ENCODE measurements at regions not wholly inside any gene's neighbourhood (a gene's known extent, or its start where the extent isn't known, plus 50 kb on each side); places are given as distances from the start of the nearest gene placed in this dataset.

DNA sequence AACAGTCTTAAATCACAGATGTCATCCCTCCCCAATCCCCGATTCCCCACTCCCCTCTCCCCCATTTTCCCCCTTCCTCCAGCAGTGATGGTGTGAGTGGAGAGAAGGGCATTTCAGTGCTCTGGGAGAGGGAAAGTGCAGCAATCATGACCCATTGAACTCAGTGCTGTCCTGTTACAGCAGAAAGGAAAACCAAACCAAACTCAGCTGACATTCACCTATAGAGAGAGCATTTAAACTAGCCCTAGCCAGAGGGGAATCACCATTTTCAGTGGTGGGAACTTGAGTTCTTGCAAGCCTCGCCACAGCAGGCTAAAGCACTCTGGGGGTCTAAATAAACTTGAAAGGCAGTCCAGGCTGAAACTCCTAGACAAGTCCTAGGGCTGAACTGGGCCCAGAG, 129.9 kb upstream of the COL21A1 start:
- DNase-seq, result no peak

DNA sequence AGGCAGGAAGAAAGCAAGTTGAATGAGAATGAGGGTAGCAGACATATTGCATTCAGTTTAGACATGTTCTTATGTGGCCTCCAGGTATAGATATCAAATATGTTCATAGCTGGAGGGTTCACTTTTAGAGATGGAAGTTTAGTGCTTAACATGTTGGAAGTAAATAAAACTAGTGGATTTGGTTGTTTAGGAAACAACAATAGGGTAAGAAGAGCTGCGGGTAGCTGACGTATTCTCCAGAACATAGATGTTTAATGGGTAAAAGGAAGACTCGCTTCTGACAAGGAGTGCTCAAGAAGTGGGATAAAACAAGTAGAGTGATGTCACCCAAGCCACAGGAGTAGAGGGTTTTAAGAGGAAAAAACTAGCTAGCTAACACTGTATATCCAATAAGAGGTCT, 128.4 kb upstream of the COL21A1 start:
- no peak for DNase-seq

DNA sequence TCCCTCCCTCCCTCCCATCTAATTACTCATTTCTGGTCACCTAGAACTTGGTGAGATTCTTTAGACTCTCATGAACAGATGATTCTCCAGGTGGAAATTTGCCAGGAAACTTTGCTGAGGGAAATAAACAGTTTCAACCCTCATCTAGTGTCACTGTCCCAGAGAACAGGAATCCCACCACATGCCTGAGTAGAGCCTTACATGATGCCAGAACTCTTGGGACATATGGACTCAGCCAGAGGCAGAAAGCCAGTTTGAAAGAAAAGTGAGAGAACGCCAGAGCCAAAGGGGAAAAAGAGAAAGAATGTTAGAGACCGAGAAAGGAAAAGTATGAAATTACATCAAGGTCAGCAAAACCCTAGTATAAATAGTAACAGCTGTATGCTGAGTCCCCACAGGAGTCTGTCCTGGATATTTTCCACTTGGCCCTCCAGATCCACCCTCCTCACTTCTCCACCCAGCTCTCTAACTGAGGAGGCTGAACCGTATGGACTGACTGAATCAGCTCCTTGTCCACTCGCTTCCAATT, 127.5 kb upstream of the COL21A1 start:
- no peak for DNase-seq

DNA sequence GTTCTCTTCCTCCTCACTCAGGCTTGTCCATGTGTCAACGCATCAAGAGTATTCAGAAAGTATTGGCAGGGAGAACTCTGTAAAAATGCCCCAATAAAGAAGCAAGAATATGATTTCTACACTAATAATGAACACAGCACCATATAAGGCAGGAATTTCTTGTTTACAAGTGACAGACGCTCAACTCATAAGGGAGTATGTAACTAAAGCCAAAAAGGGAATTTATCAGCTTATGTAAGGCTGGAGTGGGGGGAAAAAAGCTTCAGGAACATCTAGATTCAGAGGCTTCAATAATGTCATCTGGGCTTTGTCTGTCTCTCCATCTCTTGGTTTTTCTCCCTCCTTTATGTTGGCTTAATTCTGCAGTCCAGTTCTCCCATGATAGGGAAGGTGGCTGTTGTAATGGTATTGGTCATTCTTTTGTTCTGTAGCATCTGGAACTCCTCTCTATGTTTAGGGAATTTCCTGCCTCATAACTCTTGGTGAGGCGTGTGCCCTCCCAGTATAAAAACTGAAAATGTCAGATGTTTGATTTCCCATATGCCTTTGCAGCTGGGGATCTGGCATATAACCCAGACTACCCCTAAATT, 125.1 kb upstream of the COL21A1 start:
- no peak for DNase-seq

DNA sequence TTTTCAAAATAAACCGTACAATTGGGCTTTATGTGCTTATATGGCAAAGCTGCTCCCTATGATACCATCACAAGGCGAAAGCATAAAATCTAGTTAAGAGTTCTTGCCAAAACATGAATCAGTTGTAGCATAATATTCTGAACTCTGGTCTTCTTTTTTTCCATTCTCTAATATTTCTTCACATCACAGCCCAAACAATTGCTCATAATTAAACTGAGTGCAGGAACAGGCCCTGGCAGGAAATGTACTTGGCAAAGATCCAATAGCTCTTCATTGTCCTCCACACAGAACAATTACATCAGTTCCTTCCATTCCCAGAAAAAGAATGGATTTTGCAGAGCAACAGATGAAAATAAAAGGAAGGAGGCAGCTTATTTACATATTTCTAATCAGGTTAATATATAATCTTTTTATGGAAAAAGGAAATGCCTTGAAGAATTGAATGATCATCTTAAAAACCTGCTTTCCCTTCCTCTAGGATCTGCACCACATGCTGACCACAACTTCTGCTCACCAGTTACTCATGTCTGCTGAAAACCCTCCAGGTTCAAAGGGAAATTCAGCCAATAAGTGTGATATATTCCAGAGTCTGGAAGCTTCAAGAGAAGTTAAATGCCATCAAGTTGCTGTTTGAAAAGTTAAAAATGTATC, 123.3 kb upstream of the COL21A1 start:
- DNase-seq, result peak; percentile 50

DNA sequence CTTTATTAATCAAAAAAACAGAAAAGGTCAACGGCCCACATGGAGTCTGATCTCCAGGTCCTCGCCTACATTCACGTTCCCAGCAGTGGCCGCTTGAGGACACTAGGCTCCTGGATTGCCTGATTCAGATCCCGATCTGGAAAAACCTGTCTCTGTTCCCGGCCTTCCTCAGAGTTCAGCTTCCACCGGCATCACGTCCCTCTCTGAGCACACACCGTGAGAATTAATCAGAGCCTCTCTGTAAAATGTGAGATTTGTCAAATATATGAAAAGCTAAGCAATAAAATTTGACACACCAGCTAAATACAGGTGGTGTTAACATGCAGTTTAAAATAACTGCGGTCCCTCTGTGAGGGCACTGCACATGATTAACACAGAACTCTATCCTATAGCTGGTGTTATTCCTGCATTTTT, 122.8 kb upstream of the COL21A1 start:
- peak; percentile 51 for DNase-seq

DNA sequence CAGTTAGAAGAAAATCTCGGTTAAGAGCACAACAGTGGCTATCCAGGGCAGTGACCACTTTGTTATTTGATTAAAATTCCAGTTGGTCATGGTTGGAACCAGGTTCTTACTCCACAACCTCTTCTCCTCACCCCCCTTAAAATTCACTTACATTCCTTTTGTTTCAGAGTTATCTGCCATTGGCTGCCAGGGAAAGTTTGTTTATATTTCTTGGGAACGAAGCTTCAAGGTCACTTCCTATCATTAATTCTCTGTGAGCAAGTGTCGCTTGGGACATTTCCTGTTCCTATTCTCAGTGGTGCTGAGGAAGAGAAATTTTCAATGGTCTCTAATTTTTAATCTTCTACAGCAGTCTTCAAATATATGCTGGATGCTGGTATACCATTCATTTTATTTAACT, 121.1 kb upstream of the COL21A1 start:
- DNase-seq, result no peak

DNA sequence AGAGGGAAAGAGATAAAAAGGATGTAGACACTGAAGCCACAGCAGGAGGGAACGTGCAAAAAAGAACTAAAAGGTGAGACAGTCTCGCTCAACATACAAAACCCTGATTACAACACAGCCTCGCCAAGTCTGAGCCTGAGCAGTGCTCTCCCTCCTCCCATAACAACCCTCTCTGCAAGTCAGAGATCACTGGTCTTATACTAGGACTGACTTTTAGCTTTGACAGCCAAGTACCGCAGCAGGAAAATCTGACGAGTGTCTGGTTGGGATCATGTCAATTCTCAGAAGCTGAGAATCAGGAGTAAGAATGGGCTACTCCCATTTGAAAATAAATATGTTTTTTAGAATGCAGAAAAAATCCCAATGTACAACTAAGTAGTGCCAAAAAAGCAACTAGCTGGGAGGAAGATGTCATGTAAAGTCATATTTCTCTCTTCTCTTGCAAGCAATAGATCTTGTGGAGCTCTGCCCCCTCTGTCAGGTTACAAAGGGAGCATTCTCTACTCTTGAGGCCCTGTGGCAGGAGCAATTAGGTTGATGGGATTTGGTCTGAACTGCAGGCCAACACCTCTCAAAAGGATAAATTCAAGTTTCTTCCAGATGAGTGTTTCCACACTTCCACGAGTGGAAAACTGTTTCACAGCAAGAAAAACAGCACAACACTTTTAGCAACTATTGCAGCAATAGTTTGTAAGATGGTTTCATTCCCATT, 118.9 kb upstream of the COL21A1 start:
- no peak for DNase-seq

DNA sequence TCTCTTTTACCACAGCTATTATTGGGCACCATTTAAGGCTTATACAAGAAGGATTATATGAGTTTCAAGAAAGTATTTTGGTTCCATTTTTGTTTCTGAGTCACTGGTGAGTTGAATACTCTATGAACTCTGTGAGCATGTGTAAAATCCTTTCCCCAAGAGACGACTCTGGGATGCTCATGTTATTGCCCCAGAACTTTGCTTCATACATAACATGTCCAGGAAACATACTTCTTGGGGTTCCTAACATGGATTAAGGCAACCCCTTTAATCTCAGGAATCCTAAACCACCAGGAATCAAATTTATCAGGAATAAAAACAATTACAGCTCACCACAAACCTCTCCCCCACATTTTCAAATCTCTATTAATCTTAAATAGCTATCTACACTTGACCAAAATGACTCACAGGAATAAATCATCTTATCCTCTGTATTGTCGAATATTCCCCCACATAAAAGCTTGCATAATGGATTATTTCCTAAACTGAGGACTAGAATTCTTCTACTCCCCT, 117.5 kb upstream of the COL21A1 start:
- no peak for DNase-seq

DNA sequence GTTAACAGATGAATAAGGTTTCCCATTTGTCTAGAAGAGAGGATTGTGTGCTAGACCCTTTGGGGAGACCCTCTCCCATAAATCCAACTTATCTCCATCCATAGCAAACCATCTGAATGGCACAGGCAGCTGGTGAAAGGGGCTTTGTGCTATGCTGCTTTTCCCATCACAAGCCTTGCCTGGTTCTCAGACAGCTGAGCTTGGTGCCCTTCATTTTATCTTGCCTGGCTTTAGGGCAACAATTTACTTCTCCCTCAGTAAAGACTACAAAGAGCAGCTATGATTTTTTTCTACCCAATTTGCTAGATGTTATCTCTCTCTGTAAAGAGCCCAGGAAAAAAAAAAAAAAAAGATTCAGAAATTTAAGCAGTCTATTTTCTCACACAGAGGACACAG, 117.0 kb upstream of the COL21A1 start:
- DNase-seq, result no peak

DNA sequence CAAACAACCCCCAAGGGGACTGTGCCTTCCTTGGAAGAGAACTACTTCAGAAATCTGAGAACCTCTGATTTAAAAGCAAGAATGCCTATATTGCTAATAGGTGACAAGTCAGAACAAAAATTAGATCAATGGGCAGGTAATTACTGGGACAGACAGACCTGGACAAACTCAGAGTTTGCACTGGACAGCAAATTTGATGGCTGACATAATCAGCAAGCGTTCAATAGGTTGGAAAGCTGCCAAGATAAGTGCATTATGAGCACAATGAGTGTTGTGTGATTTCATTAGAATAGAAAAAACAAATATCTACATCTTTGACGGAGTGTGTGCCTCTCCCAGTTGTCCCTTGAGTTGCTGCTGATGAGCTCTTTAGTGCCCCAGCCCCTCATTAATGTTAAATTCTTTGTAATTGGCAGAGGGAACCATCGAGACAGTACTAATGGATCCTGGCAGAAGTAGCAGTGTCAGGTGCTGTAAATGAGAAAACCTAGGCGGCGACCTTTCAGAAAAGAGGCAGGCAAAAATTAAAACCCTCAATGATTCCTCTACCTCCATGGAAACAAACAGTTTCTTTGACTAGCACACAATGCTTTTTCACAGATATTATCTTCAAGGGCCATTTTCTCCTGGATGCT, 116.5 kb upstream of the COL21A1 start:
- peak; percentile 87 for DNase-seq

DNA sequence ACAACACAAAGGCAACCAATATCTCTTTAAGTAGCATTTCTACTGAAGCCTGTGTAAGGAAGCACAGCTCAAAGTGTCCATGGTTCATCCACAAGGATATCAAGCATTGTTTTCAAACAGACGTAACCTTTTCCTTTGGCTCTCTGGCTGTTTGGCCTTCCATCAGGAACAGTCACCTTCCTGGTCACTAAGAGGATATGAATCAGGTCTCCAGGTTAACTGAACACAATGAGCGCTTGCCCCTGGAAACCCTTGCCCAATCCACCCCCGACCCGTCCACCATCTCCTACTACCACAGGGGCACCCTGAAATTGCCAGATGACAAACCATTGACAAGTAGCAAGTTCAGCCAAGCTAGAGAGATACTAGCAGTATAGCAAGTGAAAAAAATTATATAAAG, 114.4 kb upstream of the COL21A1 start:
- no peak for DNase-seq

DNA sequence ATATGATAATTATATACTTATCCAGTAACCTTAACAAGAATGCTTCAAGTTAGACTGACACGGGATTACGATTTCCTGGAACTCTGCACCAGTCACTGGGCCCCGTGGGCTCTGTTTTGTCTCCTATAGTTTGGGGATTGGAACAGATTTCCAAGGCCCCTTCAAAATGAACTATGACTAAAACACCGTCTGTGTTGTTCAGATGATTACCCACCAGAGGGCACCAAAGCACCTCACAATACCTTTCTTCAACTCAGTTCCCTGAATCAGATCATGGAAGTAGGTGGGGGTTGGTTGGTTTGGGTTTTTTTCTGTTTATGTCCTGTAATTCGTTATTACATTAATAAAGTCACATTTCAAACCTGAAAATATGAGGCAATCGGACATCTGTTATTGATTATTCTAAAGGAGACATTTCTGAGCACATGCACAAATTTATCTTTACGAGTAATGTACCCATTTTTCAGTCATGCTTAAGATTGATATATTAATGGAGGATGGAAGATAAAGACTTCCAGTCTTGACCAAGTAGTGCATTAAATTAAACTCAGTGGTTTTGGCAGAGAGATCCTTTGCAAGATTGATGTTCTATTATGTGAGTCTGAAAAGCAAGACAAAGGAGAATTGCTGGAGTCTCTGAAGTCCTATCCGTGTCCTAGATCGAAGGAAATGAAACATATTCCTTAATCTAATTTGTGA, 112.0 kb upstream of the COL21A1 start:
- DNase-seq, result peak; percentile 79

DNA sequence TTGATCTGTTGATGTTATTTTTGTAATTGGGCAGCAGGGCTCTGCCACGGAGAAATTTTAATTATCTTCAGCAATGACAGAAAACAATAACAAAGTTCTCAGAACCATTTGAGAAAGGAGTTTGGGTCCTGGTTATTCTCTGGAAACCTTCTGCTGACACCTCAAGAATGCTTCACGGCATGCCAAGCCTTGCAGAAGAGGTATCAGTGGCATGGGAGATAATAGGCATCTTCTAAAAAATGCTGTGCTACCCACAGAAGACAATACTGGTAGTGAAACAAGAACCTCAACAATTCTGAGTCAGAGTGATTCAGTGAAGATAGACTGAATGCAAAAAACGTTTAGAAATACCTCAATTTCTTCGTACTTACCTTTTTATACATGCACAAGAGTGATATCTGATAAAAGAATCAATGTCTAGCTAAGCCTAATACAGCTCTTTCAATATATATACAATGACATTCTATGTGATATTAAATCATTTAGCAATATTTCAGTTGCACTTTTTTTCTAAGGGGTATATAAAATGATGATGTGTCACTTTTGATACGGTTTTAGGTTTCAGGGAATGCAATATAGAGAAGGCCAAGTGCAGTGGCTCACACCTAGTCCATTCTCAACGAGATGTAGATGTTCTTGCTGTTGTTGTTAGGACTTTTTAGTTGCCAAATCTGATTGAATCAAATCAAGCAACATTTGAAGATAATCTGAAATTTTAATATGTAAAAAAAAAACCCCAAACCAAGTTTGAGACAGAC, 110.4 kb upstream of the COL21A1 start:
- no peak for DNase-seq

DNA sequence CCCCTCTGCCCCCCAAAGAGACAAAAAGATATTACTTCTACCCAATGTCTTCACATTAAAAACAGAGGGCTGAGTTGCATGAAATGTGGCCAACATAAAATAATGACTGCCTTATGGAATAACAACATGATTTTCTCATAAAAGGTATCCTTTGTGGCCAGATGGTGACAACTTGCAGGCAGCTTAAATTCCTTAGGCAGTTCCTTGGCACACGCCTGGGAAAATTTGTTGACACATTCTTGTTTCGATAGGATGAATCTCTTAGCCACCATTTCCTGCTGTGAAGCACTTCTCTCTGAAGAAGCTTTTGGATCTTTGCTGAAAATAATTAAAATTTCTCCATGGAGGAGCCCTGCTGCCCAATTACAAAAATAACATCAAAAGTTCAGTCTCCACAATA, 109.0 kb upstream of the COL21A1 start:
- no peak for DNase-seq

DNA sequence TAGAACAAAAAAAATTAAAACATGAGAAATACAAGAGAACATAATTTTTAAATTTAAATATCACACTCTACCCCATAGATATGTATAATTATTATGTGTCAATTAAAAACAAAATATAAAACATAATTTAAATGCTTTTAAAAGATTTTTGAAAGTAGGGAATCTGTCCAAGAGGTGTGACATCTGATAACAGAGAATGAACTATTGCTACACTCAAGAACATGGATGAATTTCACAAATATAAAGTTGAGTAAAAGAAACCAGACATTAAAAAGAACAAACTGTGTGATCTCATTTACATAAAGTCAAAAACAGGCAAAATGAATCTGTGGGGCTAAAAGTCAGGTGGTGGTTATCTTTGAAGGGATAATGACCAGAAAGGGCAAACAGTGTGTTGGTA, 106.5 kb upstream of the COL21A1 start:
- no peak for DNase-seq

DNA sequence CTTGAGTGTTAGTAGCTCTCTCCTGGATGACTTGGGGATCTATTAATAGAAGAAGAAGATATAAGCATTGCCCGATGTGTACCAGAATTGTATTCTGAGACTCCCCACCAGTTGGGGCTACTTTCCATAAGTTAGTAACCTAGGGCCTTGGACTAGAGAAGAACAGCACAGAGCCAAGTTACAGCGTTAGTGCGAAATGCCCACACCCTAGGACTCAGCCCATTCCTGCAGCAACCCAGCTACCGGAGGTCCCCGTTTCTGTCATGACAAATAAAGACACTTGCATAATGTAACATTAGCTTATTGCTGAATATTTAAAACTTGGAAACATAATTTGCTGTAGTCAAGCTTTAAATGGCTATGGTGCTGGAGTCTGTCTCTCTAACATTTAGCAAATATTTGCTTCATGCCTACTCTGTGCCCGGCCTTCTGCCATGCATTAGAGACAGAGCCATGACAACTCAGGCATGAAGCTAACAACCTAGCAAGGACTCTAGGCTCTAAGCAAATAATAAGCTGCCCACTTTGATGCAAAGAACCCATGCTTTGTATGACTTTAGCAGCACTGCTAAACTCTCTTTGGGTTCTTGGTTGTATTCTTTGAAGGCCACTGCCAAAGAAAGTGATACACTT, 103.4 kb upstream of the COL21A1 start:
- DNase-seq, result no peak

DNA sequence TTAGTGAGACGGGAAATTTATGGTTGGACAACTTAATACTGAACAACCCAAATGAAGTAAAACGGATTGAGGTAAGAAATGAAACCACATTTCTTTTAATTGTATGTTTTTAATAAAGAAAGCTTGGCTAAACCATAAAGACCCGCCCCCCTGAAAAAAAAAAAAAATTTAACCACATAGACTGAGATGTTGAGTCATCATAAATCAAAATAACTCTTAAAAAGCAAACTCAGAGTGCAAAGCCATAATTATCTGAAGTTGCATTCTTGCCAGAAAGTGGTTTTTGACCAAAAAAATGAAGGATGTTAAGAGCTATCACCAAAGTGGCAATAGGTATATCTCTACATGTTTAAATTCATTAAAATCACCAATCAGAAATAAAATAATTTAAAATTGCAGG, 101.8 kb upstream of the COL21A1 start:
- DNase-seq, result no peak

DNA sequence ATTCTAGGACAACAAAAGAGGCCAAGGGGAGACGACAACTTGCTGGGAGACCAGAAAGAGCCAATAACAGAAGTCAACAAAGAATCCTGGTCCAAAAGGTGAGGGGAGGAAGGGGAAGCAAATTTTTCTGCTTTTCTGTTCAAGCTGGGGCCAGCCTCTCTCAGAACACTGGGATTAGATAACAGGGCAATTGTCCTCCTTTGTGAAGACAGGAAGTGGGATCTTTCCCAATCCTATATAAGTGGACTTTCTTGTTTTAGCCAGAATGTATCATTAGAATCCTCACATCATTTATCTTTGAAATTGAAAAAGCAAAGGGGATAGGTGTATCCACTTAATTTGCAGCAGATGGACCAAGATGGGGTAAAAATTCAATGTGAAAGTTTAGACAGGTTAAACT, 101.2 kb upstream of the COL21A1 start:
- DNase-seq, result no peak

DNA sequence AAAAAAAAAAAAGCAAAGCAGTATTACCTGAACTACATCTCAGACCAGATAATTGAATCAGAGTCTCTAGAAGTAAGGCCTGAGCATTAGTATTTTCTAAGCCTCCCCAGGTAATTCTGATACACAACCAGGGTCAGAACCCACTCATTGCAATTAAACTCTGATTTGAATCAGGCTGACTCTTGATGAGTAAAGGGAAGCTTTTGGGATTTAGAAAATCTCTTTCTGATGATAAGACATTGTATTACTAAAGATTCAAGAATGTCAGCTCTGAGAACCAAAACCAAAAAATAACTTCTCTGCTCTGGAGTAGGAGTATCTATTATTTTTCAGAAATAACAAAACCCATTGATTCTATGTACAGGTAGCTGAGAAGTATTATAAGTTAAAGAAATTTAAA, 100.1 kb upstream of the COL21A1 start:
- no peak for DNase-seq

DNA sequence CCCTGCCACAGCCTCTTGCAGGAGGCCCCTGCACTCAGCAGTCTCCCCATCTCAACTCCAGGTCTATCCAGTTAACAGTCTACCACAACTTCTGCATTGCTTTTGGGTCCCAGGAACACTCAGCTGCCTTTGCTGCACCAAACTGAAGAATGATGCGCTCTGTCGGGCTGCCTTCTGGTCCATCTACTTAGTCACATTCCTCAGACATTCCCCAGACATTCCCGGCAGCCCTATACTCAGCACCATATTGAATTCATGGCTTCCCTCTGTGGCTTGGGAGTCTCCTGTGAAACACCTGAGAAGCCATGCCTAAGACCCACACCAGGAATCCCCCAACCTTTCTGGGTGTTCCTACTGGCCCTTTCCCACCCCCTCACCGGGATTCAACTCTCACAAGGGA, 99.6 kb upstream of the COL21A1 start:
- DNase-seq, result no peak
